ENCODE measurements at regions not wholly inside any gene's neighbourhood (a gene's known extent, or its start where the extent isn't known, plus 50 kb on each side); places are given as distances from the start of the nearest gene placed in this dataset.

GRCh38 chr5:2675548-2675947, 75.9 kb downstream of the IRX2 start:
- Mint-ChIP-seq H3K27me3 (no peaks in the 10 kb centered on the region), H3K4me3 (no peak overlapping the region), H3K4me1 (no peaks in the 10 kb centered on the region), H3K9me3 (no peaks in the 10 kb centered on the region), H3K36me3 (ENCODE audit: low read depth) (no peaks in the 10 kb centered on the region), H3K27ac (no peak overlapping the region)
- DNase-seq = no peak
- ChIA-PET CTCF (interaction anchor here (0.6 kb wide), 1 partner anchor 871 kb away, joined by 4 read pairs; no protein-coding TSS in a partner anchor), POLR2A (no interaction called here)

- Mint-ChIP-seq H3K27ac (no peak overlapping the region), H3K27me3 (no peaks in the 10 kb centered on the region), H3K4me3 (no peak overlapping the region), H3K36me3 (ENCODE audit: low read depth) (no peaks in the 10 kb centered on the region), H3K9me3 (no peaks in the 10 kb centered on the region), H3K4me1 (no peaks in the 10 kb centered on the region)
- CTCF ChIA-PET = no interaction called here
- no peak for DNase-seq
- POLR2A ChIA-PET = no interaction called here
Measured at GRCh38 chr5:2674456-2674855, 77.0 kb downstream of the IRX2 start.

GRCh38 chr5:2670940-2671339, 80.5 kb downstream of the IRX2 start:
- ChIA-PET POLR2A (no interaction called here), CTCF (interaction anchor here (0.6 kb wide), 1 partner anchor 26 kb away, joined by 3 read pairs; no protein-coding TSS in a partner anchor)
- no peaks in the 10 kb centered on the region for H3K27me3 Mint-ChIP-seq
- DNase-seq = no peak
- no peaks in the 10 kb centered on the region for H3K4me1 Mint-ChIP-seq
- no peaks in the 10 kb centered on the region for H3K36me3 Mint-ChIP-seq (ENCODE audit: low read depth)
- H3K27ac Mint-ChIP-seq = no peak overlapping the region
- H3K9me3 Mint-ChIP-seq = no peaks in the 10 kb centered on the region
- no peak overlapping the region for H3K4me3 Mint-ChIP-seq

- no peak for DNase-seq
- Mint-ChIP-seq H3K27ac (no peak overlapping the region), H3K4me1 (no peaks in the 10 kb centered on the region), H3K9me3 (no peaks in the 10 kb centered on the region), H3K27me3 (no peaks in the 10 kb centered on the region), H3K36me3 (ENCODE audit: low read depth) (no peaks in the 10 kb centered on the region), H3K4me3 (no peak overlapping the region)
- POLR2A ChIA-PET = no interaction called here
- CTCF ChIA-PET = no interaction called here
Measured at GRCh38 chr5:2669913-2670312, 81.6 kb downstream of the IRX2 start.

- no peaks in the 10 kb centered on the region for H3K27me3 Mint-ChIP-seq
- ChIA-PET POLR2A (no interaction called here), CTCF (no interaction called here)
- DNase-seq = no peak
- H3K4me1 Mint-ChIP-seq = no peaks in the 10 kb centered on the region
- H3K9me3 Mint-ChIP-seq = no peaks in the 10 kb centered on the region
- H3K4me3 Mint-ChIP-seq = no peak overlapping the region
- H3K27ac Mint-ChIP-seq = no peak overlapping the region
- no peaks in the 10 kb centered on the region for H3K36me3 Mint-ChIP-seq (ENCODE audit: low read depth)
Measured at GRCh38 chr5:2669259-2669658, 82.2 kb downstream of the IRX2 start.

GRCh38 chr5:2666081-2666480, 85.4 kb downstream of the IRX2 start:
- no peaks in the 10 kb centered on the region for H3K27me3 Mint-ChIP-seq
- ChIA-PET CTCF (no interaction called here), POLR2A (no interaction called here)
- DNase-seq = no peak
- H3K27ac Mint-ChIP-seq = no peak overlapping the region
- H3K4me1 Mint-ChIP-seq = no peaks in the 10 kb centered on the region
- H3K4me3 Mint-ChIP-seq = no peak overlapping the region
- H3K9me3 Mint-ChIP-seq = no peaks in the 10 kb centered on the region
- H3K36me3 Mint-ChIP-seq (ENCODE audit: low read depth) = no peaks in the 10 kb centered on the region

GRCh38 chr5:2663489-2663888, 88.0 kb downstream of the IRX2 start:
- DNase-seq = no peak
- Mint-ChIP-seq H3K27ac (no peak overlapping the region), H3K4me3 (no peak overlapping the region), H3K36me3 (ENCODE audit: low read depth) (no peaks in the 10 kb centered on the region), H3K9me3 (no peaks in the 10 kb centered on the region), H3K27me3 (no peaks in the 10 kb centered on the region), H3K4me1 (no peaks in the 10 kb centered on the region)
- POLR2A ChIA-PET = no interaction called here
- CTCF ChIA-PET = no interaction called here

GRCh38 chr5:2660315-2660714, 91.2 kb downstream of the IRX2 start:
- H3K36me3 Mint-ChIP-seq (ENCODE audit: low read depth) = no peaks in the 10 kb centered on the region
- H3K4me3 Mint-ChIP-seq = no peak overlapping the region
- H3K27me3 Mint-ChIP-seq = no peaks in the 10 kb centered on the region
- H3K9me3 Mint-ChIP-seq = no peaks in the 10 kb centered on the region
- ChIA-PET CTCF (no interaction called here), POLR2A (no interaction called here)
- no peak overlapping the region for H3K27ac Mint-ChIP-seq
- no peaks in the 10 kb centered on the region for H3K4me1 Mint-ChIP-seq
- no peak for DNase-seq

- Mint-ChIP-seq H3K4me1 (no peaks in the 10 kb centered on the region), H3K27ac (no peak overlapping the region), H3K9me3 (no peaks in the 10 kb centered on the region), H3K27me3 (no peaks in the 10 kb centered on the region), H3K4me3 (no peak overlapping the region), H3K36me3 (ENCODE audit: low read depth) (no peaks in the 10 kb centered on the region)
- POLR2A ChIA-PET = no interaction called here
- DNase-seq = no peak
- CTCF ChIA-PET = no interaction called here
Measured at GRCh38 chr5:2658881-2659470, 92.5 kb downstream of the IRX2 start.

- ChIA-PET POLR2A (no interaction called here), CTCF (no interaction called here)
- H3K36me3 Mint-ChIP-seq (ENCODE audit: low read depth) = no peaks in the 10 kb centered on the region
- H3K27ac Mint-ChIP-seq = no peak overlapping the region
- H3K9me3 Mint-ChIP-seq = no peaks in the 10 kb centered on the region
- H3K27me3 Mint-ChIP-seq = no peaks in the 10 kb centered on the region
- no peak for DNase-seq
- H3K4me3 Mint-ChIP-seq = no peak overlapping the region
- H3K4me1 Mint-ChIP-seq = no peaks in the 10 kb centered on the region
Measured at GRCh38 chr5:2658447-2658846, 93.0 kb downstream of the IRX2 start.

GRCh38 chr5:2657151-2657550, 94.3 kb downstream of the IRX2 start:
- Mint-ChIP-seq H3K9me3 (no peaks in the 10 kb centered on the region), H3K4me1 (no peaks in the 10 kb centered on the region)

GRCh38 chr5:2656206-2656605, 95.3 kb downstream of the IRX2 start:
- no peak overlapping the region for H3K4me3 Mint-ChIP-seq
- H3K9me3 Mint-ChIP-seq = no peaks in the 10 kb centered on the region
- no peak for DNase-seq
- no peaks in the 10 kb centered on the region for H3K36me3 Mint-ChIP-seq (ENCODE audit: low read depth)
- ChIA-PET CTCF (no interaction called here), POLR2A (no interaction called here)
- H3K27me3 Mint-ChIP-seq = no peaks in the 10 kb centered on the region
- no peaks in the 10 kb centered on the region for H3K4me1 Mint-ChIP-seq
- H3K27ac Mint-ChIP-seq = no peak overlapping the region

More at GRCh38 chr5:2657151-2657550, 94.3 kb downstream of the IRX2 start:
- Mint-ChIP-seq H3K27me3 (no peaks in the 10 kb centered on the region), H3K36me3 (ENCODE audit: low read depth) (no peaks in the 10 kb centered on the region), H3K27ac (no peak overlapping the region), H3K4me3 (no peak overlapping the region)
- DNase-seq = no peak
- POLR2A ChIA-PET = no interaction called here
- CTCF ChIA-PET = no interaction called here

- no peak overlapping the region for H3K4me3 Mint-ChIP-seq
- H3K4me1 Mint-ChIP-seq = no peaks in the 10 kb centered on the region
- H3K27ac Mint-ChIP-seq = no peak overlapping the region
- POLR2A ChIA-PET = no interaction called here
- H3K36me3 Mint-ChIP-seq (ENCODE audit: low read depth) = no peaks in the 10 kb centered on the region
- H3K9me3 Mint-ChIP-seq = no peaks in the 10 kb centered on the region
- CTCF ChIA-PET = no interaction called here
- DNase-seq = no peak
- H3K27me3 Mint-ChIP-seq = no peaks in the 10 kb centered on the region
Measured at GRCh38 chr5:2653991-2654390, 97.5 kb downstream of the IRX2 start.

GRCh38 chr5:2651116-2651515, 100.4 kb downstream of the IRX2 start:
- Mint-ChIP-seq H3K4me3 (no peak overlapping the region), H3K9me3 (no peaks in the 10 kb centered on the region), H3K4me1 (no peaks in the 10 kb centered on the region)

More at GRCh38 chr5:2651116-2651515, 100.4 kb downstream of the IRX2 start:
- ChIA-PET POLR2A (no interaction called here), CTCF (no interaction called here)
- no peak for DNase-seq
- no peaks in the 10 kb centered on the region for H3K36me3 Mint-ChIP-seq (ENCODE audit: low read depth)
- no peak overlapping the region for H3K27ac Mint-ChIP-seq
- H3K27me3 Mint-ChIP-seq = no peaks in the 10 kb centered on the region
